ENCODE measurements at regions not wholly inside any gene's neighbourhood (a gene's known extent, or its start where the extent isn't known, plus 50 kb on each side); places are given as distances from the start of the nearest gene placed in this dataset.

DNA sequence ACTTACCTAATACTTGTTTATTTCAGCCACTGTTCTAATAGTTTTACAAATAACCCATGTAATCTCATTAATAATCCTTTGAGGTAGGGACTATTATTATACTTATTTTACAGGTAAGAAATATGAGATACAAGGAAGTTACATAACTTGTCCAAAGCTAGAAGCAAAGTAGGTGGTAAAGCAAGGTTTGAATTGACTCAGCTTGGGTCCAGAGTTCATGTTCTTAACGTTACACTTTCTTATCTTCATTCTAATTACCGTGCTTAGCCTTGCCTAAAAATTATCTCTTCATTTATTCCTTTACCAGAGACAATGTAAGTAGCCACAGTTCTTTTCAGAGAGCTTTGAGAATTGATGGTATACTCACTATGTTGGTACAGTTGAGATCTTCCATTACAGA, 743.6 kb downstream of the KCNJ3 start:
- Histone ChIP-seq H3K27me3 (ENCODE audit: control insufficient read depth in 2 of 2, insufficient read depth in 2 of 2, low read length in 2 of 2) (no peaks in the 10 kb centered on the region), H3K9ac (ENCODE audit: low read depth in 1 of 2, low read length in 2 of 2) (no peak overlapping the region), H3K4me1 (ENCODE audit: control insufficient read depth in 2 of 2, insufficient read depth in 2 of 2, low read length in 2 of 2) (no peaks in the 10 kb centered on the region), H3K4me3 (ENCODE audit: low read length in 2 of 2) (no peak overlapping the region), H3K9me3 (ENCODE audit: control insufficient read depth in 2 of 2, low read length in 2 of 2) (no peaks in the 10 kb centered on the region), H3K36me3 (ENCODE audit: control insufficient read depth in 2 of 2, insufficient read depth in 2 of 2, low read length in 2 of 2) (no peaks in the 10 kb centered on the region), H3K27ac (ENCODE audit: low read depth in 2 of 2, low read length in 2 of 2) (no peak overlapping the region)

DNA sequence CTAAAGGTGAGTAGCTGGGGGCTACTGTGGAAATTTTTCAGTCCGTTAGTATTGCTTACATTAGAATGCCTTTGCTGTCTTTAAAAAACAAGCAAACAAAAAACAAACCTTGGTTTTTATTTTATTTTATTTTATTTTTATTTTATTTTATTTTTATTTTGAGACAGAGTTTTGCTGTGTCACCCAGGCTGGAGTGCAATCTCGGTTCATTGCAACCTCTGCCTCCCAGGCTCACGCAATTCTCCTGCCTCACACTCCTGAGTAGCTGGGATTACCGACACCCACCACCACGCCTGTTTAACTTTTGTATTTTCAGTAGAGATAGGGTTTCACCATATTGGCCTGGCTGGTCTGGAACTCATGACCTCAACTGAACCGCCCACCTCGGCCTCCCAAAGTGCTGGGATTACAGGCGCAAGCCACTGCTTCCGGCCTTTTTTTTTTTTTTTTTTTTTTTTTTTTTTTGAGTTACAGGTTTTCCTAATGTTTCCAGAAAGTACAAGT, 732.6 kb downstream of the KCNJ3 start:
- Histone ChIP-seq H3K4me1 (ENCODE audit: control insufficient read depth in 2 of 2, insufficient read depth in 2 of 2, low read length in 2 of 2) (no peaks in the 10 kb centered on the region), H3K27me3 (ENCODE audit: control insufficient read depth in 2 of 2, insufficient read depth in 2 of 2, low read length in 2 of 2) (no peaks in the 10 kb centered on the region), H3K4me3 (ENCODE audit: low read length in 2 of 2) (no peak overlapping the region), H3K9me3 (ENCODE audit: control insufficient read depth in 2 of 2, low read length in 2 of 2) (no peaks in the 10 kb centered on the region), H3K36me3 (ENCODE audit: control insufficient read depth in 2 of 2, insufficient read depth in 2 of 2, low read length in 2 of 2) (no peaks in the 10 kb centered on the region), H3K27ac (ENCODE audit: low read depth in 2 of 2, low read length in 2 of 2) (no peak overlapping the region), H3K9ac (ENCODE audit: low read depth in 1 of 2, low read length in 2 of 2) (no peak overlapping the region)

DNA sequence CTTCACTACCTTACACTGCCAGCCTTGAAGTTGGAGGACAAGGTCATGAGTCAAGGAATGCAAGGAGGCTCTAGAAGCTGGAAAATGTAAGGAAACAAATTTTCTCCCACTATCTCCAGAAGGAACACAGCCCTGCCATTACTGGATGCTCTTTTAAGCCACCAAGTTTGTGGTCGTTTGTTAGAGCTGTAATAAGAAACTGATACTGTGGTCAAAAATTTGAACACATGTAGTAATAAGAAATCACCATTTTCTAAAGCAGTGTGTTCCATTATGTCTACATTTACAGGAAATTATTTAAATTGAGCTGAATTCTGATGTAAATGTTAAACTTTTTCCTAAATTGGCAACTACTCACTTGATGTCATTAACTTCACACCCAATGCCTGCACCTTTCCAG, 729.0 kb downstream of the KCNJ3 start:
- Histone ChIP-seq H3K27me3 (ENCODE audit: control insufficient read depth in 2 of 2, insufficient read depth in 2 of 2, low read length in 2 of 2) (no peaks in the 10 kb centered on the region), H3K27ac (ENCODE audit: low read depth in 2 of 2, low read length in 2 of 2) (no peak overlapping the region), H3K4me3 (ENCODE audit: low read length in 2 of 2) (no peak overlapping the region), H3K36me3 (ENCODE audit: control insufficient read depth in 2 of 2, insufficient read depth in 2 of 2, low read length in 2 of 2) (no peaks in the 10 kb centered on the region), H3K9ac (ENCODE audit: low read depth in 1 of 2, low read length in 2 of 2) (no peak overlapping the region), H3K4me1 (ENCODE audit: control insufficient read depth in 2 of 2, insufficient read depth in 2 of 2, low read length in 2 of 2) (no peaks in the 10 kb centered on the region), H3K9me3 (ENCODE audit: control insufficient read depth in 2 of 2, low read length in 2 of 2) (no peaks in the 10 kb centered on the region)

DNA sequence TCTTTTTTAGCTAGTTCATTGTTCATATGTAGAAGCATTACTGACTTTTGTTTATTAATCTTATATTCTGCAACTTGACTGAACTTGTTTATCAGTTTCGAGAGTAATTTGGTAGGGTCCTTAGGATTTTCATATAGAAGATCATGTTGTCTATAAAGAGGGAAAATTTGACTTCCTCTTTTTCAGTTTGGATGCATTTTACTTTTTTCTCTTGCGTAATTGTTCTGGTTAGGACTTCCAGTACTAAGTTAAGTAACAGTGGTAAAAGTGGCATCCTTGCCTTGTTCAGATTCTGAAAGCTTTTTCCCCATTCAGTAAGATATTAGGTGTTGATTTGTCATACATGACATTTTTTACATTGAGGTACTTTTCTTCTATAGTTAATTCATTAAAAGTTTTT, 726.0 kb downstream of the KCNJ3 start:
- Histone ChIP-seq H3K4me3 (ENCODE audit: low read length in 2 of 2) (no peak overlapping the region), H3K27ac (ENCODE audit: low read depth in 2 of 2, low read length in 2 of 2) (no peak overlapping the region), H3K36me3 (ENCODE audit: control insufficient read depth in 2 of 2, insufficient read depth in 2 of 2, low read length in 2 of 2) (no peaks in the 10 kb centered on the region), H3K9me3 (ENCODE audit: control insufficient read depth in 2 of 2, low read length in 2 of 2) (no peaks in the 10 kb centered on the region), H3K9ac (ENCODE audit: low read depth in 1 of 2, low read length in 2 of 2) (no peak overlapping the region), H3K4me1 (ENCODE audit: control insufficient read depth in 2 of 2, insufficient read depth in 2 of 2, low read length in 2 of 2) (no peaks in the 10 kb centered on the region), H3K27me3 (ENCODE audit: control insufficient read depth in 2 of 2, insufficient read depth in 2 of 2, low read length in 2 of 2) (no peaks in the 10 kb centered on the region)

DNA sequence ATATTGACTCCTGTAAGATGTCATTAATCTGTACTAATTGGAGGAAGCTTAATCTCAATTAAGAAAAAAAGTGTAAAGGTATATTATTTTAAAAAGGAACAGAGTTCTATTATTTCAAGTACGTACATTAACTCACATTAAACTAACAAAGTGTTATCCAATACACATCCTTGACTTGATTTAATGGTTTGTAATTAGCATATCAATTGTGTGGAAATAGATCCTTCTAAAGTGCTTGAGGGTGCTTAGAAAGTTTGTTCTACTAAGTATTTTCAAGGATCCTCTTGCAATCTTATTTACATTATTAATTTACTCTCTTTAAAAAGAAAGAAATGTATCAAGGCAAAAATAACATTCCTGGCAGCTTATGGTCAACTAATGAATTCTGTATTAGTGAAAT, 720.3 kb downstream of the KCNJ3 start:
- no peaks in the 10 kb centered on the region for H3K36me3 ChIP-seq (ENCODE audit: control insufficient read depth in 2 of 2, insufficient read depth in 2 of 2, low read length in 2 of 2)

DNA sequence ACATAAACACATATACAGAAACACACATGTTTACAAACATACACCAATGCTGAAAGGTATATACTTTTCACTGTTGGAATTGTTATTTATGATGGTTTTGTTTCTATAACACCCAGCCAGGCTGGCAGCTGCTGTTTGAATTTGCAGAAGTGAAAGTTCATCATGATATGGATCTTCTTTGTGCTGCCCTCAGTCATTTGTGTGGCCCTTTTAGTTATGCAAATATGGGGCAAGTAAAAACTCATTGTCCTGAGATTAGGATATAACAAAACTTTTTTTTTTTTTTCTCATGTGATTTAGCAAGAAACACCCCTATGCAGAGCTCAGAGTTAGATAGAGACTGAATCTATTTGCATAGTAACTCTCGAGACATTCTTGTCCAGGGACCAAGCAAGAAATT, 714.1 kb downstream of the KCNJ3 start:
- no peaks in the 10 kb centered on the region for H3K4me1 ChIP-seq (ENCODE audit: control insufficient read depth in 2 of 2, insufficient read depth in 2 of 2, low read length in 2 of 2)
- no peaks in the 10 kb centered on the region for H3K27me3 ChIP-seq (ENCODE audit: control insufficient read depth in 2 of 2, insufficient read depth in 2 of 2, low read length in 2 of 2)
- H3K27ac ChIP-seq (ENCODE audit: low read depth in 2 of 2, low read length in 2 of 2) = no peak overlapping the region
- no peaks in the 10 kb centered on the region for H3K9me3 ChIP-seq (ENCODE audit: control insufficient read depth in 2 of 2, low read length in 2 of 2)
- no peak overlapping the region for H3K9ac ChIP-seq (ENCODE audit: low read depth in 1 of 2, low read length in 2 of 2)
- no peaks in the 10 kb centered on the region for H3K36me3 ChIP-seq (ENCODE audit: control insufficient read depth in 2 of 2, insufficient read depth in 2 of 2, low read length in 2 of 2)
- H3K4me3 ChIP-seq (ENCODE audit: low read length in 2 of 2) = no peak overlapping the region

More for the DNA sequence above, 720.3 kb downstream of the KCNJ3 start:
- Histone ChIP-seq H3K9ac (ENCODE audit: low read depth in 1 of 2, low read length in 2 of 2) (no peak overlapping the region), H3K4me1 (ENCODE audit: control insufficient read depth in 2 of 2, insufficient read depth in 2 of 2, low read length in 2 of 2) (no peaks in the 10 kb centered on the region), H3K27me3 (ENCODE audit: control insufficient read depth in 2 of 2, insufficient read depth in 2 of 2, low read length in 2 of 2) (no peaks in the 10 kb centered on the region), H3K4me3 (ENCODE audit: low read length in 2 of 2) (no peak overlapping the region), H3K27ac (ENCODE audit: low read depth in 2 of 2, low read length in 2 of 2) (no peak overlapping the region), H3K9me3 (ENCODE audit: control insufficient read depth in 2 of 2, low read length in 2 of 2) (no peaks in the 10 kb centered on the region)

DNA sequence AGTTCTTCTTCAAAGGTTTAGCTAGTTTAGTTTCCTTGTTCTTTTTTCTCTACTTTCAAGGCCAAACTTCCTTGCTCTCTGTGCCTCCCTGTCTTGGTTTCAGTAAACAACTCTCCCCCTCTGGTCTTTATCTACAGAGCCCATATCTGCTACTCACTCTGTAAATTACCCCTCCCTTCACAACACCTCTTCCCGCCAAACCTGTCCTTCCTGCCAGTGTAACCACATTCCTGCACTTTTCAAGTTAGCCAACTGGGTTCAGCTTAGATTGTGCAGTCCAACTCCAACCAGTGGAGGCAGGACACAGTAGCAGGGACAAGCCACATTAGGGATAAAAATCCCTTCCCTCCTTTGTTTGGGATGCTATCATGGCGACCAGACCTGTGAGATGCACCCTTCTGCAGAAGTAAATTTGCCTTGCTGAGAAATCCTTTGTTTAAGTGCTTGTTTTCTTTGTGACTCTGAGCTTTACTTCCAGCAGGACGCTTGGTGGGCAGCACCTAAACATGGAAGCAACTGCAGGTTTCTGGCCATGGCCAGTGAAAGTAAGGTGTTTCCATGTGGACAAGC, 706.0 kb downstream of the KCNJ3 start:
- Histone ChIP-seq H3K9ac (ENCODE audit: low read depth in 1 of 2, low read length in 2 of 2) (no peak overlapping the region), H3K9me3 (ENCODE audit: control insufficient read depth in 2 of 2, low read length in 2 of 2) (no peaks in the 10 kb centered on the region), H3K36me3 (ENCODE audit: control insufficient read depth in 2 of 2, insufficient read depth in 2 of 2, low read length in 2 of 2) (no peaks in the 10 kb centered on the region), H3K27me3 (ENCODE audit: control insufficient read depth in 2 of 2, insufficient read depth in 2 of 2, low read length in 2 of 2) (no peaks in the 10 kb centered on the region), H3K27ac (ENCODE audit: low read depth in 2 of 2, low read length in 2 of 2) (no peak overlapping the region), H3K4me3 (ENCODE audit: low read length in 2 of 2) (no peak overlapping the region), H3K4me1 (ENCODE audit: control insufficient read depth in 2 of 2, insufficient read depth in 2 of 2, low read length in 2 of 2) (no peaks in the 10 kb centered on the region)

DNA sequence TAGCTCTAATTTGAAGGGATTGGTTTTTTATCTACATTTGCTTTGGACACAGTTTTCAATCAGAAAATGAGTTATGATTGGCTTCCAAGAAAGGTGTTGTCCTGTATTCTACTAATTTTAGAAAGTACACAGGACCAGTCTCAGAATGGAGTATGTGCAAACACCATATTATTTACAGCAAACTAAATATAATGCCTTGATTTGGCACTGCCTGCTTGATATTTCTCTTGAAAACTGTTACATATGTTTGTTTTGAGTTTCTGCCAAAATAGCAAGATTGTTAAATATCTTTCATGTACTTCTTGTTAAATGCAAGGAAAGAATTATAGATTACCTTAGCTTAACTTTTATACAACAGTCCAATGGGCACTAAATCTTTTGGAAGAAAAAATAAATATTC, 694.9 kb downstream of the KCNJ3 start:
- Histone ChIP-seq H3K9ac (ENCODE audit: low read depth in 1 of 2, low read length in 2 of 2) (no peak overlapping the region), H3K4me1 (ENCODE audit: control insufficient read depth in 2 of 2, insufficient read depth in 2 of 2, low read length in 2 of 2) (no peaks in the 10 kb centered on the region), H3K27ac (ENCODE audit: low read depth in 2 of 2, low read length in 2 of 2) (no peak overlapping the region), H3K4me3 (ENCODE audit: low read length in 2 of 2) (no peak overlapping the region), H3K27me3 (ENCODE audit: control insufficient read depth in 2 of 2, insufficient read depth in 2 of 2, low read length in 2 of 2) (no peaks in the 10 kb centered on the region), H3K9me3 (ENCODE audit: control insufficient read depth in 2 of 2, low read length in 2 of 2) (no peaks in the 10 kb centered on the region), H3K36me3 (ENCODE audit: control insufficient read depth in 2 of 2, insufficient read depth in 2 of 2, low read length in 2 of 2) (no peaks in the 10 kb centered on the region)

DNA sequence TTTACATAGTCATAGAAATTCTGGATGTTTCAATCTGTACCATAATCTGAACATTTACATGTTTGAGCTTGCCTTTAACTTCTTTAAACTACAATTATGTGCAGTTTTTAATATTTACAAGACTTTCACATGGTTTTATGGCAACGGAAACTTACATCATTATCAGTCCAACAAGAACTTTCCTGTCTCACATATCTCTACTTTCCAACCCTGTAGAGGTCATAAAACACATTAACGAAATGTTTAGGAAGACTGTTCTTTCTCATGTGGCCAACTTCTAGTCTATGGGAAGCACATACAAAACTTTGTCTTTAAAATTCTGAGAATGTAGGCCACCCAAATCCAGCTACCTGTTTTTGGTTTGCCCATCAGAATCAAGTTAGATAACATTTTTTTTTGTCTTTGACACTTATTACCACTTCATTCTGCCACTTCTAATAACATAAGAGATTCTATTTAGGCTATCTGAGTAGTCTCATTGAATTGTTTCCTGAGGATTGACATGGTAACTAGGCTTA, 693.2 kb downstream of the KCNJ3 start:
- no peak overlapping the region for H3K9ac ChIP-seq (ENCODE audit: low read depth in 1 of 2, low read length in 2 of 2)
- H3K36me3 ChIP-seq (ENCODE audit: control insufficient read depth in 2 of 2, insufficient read depth in 2 of 2, low read length in 2 of 2) = no peaks in the 10 kb centered on the region
- H3K27me3 ChIP-seq (ENCODE audit: control insufficient read depth in 2 of 2, insufficient read depth in 2 of 2, low read length in 2 of 2) = no peaks in the 10 kb centered on the region
- H3K9me3 ChIP-seq (ENCODE audit: control insufficient read depth in 2 of 2, low read length in 2 of 2) = no peaks in the 10 kb centered on the region
- H3K27ac ChIP-seq (ENCODE audit: low read depth in 2 of 2, low read length in 2 of 2) = no peak overlapping the region
- H3K4me3 ChIP-seq (ENCODE audit: low read length in 2 of 2) = no peak overlapping the region
- H3K4me1 ChIP-seq (ENCODE audit: control insufficient read depth in 2 of 2, insufficient read depth in 2 of 2, low read length in 2 of 2) = no peaks in the 10 kb centered on the region

DNA sequence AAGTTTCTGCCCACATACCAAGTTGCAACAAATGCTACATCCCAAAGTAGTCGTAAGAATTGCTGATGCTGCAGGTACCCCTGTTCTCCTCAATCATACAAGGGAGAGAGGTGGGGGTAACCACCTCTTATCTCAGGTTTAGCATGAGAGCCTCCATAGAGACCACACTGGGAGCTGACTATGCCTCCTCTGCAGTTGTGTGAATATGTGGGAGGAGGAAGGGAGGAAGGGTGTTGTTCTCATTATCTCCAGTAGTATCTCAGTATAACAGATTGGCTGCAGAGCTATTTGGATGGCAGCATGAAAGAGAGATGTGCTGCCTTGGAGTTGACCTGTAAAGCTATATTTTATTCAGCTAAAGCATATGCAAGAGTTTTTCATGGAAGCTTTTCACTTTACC, 690.7 kb downstream of the KCNJ3 start:
- Histone ChIP-seq H3K27me3 (ENCODE audit: control insufficient read depth in 2 of 2, insufficient read depth in 2 of 2, low read length in 2 of 2) (no peaks in the 10 kb centered on the region), H3K9me3 (ENCODE audit: control insufficient read depth in 2 of 2, low read length in 2 of 2) (no peaks in the 10 kb centered on the region), H3K9ac (ENCODE audit: low read depth in 1 of 2, low read length in 2 of 2) (no peak overlapping the region), H3K4me1 (ENCODE audit: control insufficient read depth in 2 of 2, insufficient read depth in 2 of 2, low read length in 2 of 2) (no peaks in the 10 kb centered on the region), H3K36me3 (ENCODE audit: control insufficient read depth in 2 of 2, insufficient read depth in 2 of 2, low read length in 2 of 2) (no peaks in the 10 kb centered on the region), H3K4me3 (ENCODE audit: low read length in 2 of 2) (no peak overlapping the region), H3K27ac (ENCODE audit: low read depth in 2 of 2, low read length in 2 of 2) (no peak overlapping the region)

Measured in mucosa of rectum (tissue), 2 donors.